ENCODE measurements at regions not wholly inside any gene's neighbourhood (a gene's known extent, or its start where the extent isn't known, plus 50 kb on each side); places are given as distances from the start of the nearest gene placed in this dataset.
"Not testable (repeated sequence)": the region's sequence is repeated elsewhere in the genome, so short reads cannot be mapped to it uniquely, and the experiment has no call there.

DNA sequence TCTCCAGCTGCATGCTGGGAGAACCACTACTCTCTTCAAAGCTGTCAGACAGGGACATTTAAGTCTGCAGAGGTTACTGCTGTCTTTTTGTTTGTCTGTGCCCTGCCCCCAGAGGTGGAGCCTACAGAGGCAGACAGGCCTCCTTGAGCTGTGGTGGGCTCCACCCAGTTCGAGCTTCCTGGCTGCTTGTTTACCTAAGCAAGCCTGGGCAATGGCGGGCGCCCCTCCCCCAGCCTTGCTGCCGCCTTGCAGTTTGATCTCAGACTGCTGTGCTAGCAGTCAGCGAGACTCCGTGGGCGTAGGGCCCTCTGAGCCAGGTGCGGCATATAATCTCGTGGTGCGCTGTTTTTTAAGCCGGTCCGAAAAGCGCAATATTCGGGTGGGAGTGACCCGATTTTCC, 215.0 kb downstream of the STIM2 start:
- not testable (repeated sequence) for ATAC-seq; H3K27me3 Mint-ChIP-seq (ENCODE audit: insufficient read depth, low read depth, poor library complexity); H3K9me2 ChIP-seq (ENCODE audit: insufficient read depth); H3F3A ChIP-seq (replicated peaks; ENCODE audit: low read depth); H4K20me1 ChIP-seq (replicated peaks; ENCODE audit: insufficient read depth); H3K36me3 Mint-ChIP-seq (ENCODE audit: low read depth); H3K36me3 ChIP-seq (ENCODE audit: insufficient read depth); H3K27ac ChIP-seq (ENCODE audit: low read depth); H3K4me3 ChIP-seq; H3K27me3 ChIP-seq (ENCODE audit: insufficient read depth); H3K79me2 ChIP-seq (replicated peaks; ENCODE audit: insufficient read depth); H3K9me3 Mint-ChIP-seq
- DNase-seq (ENCODE audit: low spot score) = peak; percentile 51
- H3K4me2 ChIP-seq = peak overlapping the region; percentile 67; the same call in 1 of the 2 replicates
- H3K4me1 ChIP-seq (ENCODE audit: insufficient read depth) = peaks cover 11% of the 10 kb centered on the region
- peaks cover 13% of the 10 kb centered on the region for H3K4me1 Mint-ChIP-seq
- peak overlapping the region; percentile 60; the same call in 1 of the 2 replicates for H2AFZ ChIP-seq
- H3K4me3 Mint-ChIP-seq = peak overlapping the region; percentile 34; the same call in 1 of the 3 replicates
- peak overlapping the region; percentile 89 for H3K27ac Mint-ChIP-seq

DNA sequence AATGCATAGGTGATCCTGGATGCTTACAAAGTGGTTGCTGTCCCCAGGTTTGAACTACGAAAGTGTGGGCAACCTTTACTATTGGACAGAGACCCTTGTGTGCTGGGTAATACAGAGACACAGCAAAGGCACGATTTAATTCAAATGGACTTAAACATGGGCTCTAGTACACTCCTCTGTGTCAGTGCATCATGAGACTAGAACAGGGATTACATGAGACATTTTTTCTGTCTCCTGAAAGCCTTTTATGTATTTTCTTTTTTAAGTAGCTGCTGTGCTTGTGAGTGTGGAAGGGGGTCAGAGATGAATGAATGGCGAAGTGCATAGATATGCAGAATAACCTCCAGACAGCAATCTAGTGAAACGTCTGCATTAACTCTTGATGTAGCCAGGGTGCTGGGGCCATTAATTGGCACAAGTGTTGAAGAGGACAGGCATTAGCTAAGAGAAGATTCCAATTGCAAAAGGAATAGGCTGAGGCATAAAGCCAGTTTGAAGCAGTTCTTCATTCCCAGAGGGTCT, 218.4 kb downstream of the STIM2 start:
- no peaks in the 10 kb centered on the region for H3K36me3 ChIP-seq (ENCODE audit: insufficient read depth)
- H3K9me3 Mint-ChIP-seq = peaks cover 5% of the 10 kb centered on the region; the same call in 1 of the 3 replicates
- no peak overlapping the region for H3K4me3 Mint-ChIP-seq
- peaks cover 11% of the 10 kb centered on the region for H3K27me3 Mint-ChIP-seq (ENCODE audit: insufficient read depth, low read depth, poor library complexity)
- H3K4me1 ChIP-seq (ENCODE audit: insufficient read depth) = peaks cover 26% of the 10 kb centered on the region
- peaks cover 5% of the 10 kb centered on the region; the same call in 2 of the 3 replicates for H3K36me3 Mint-ChIP-seq (ENCODE audit: low read depth)
- no peaks in the 10 kb centered on the region for H3K9me2 ChIP-seq (ENCODE audit: insufficient read depth)
- H3K79me2 ChIP-seq (replicated peaks; ENCODE audit: insufficient read depth) = no peaks in the 10 kb centered on the region
- H3K4me3 ChIP-seq = no peak overlapping the region
- DNase-seq (ENCODE audit: low spot score) (no peak), ATAC-seq (no peak)
- no peak overlapping the region for H3K27ac Mint-ChIP-seq
- H3K27me3 ChIP-seq (ENCODE audit: insufficient read depth) = peaks cover 9% of the 10 kb centered on the region; the same call in 1 of the 2 replicates
- no peak overlapping the region for H3K4me2 ChIP-seq
- H4K20me1 ChIP-seq (replicated peaks; ENCODE audit: insufficient read depth) = no peaks in the 10 kb centered on the region
- no peaks in the 10 kb centered on the region for H3F3A ChIP-seq (replicated peaks; ENCODE audit: low read depth)
- H2AFZ ChIP-seq = no peak overlapping the region
- H3K4me1 Mint-ChIP-seq = peaks cover 25% of the 10 kb centered on the region
- H3K27ac ChIP-seq (ENCODE audit: low read depth) = no peak overlapping the region
- no peak for TF ChIP-seq REST (IDR thresholded peaks at IDR 0.05; ENCODE audit: unreplicated experiment)
- no peak for TF ChIP-seq EZH2 (IDR thresholded peaks at IDR 0.05; ENCODE audit: low read depth, unreplicated experiment)
- no peak for TF ChIP-seq JUNB (IDR thresholded peaks at IDR 0.05; ENCODE audit: unreplicated experiment)
- no peak for TF ChIP-seq POLR2AphosphoS5 (IDR thresholded peaks at IDR 0.05; ENCODE audit: low read depth)
- TF ChIP-seq, protein P1, sequence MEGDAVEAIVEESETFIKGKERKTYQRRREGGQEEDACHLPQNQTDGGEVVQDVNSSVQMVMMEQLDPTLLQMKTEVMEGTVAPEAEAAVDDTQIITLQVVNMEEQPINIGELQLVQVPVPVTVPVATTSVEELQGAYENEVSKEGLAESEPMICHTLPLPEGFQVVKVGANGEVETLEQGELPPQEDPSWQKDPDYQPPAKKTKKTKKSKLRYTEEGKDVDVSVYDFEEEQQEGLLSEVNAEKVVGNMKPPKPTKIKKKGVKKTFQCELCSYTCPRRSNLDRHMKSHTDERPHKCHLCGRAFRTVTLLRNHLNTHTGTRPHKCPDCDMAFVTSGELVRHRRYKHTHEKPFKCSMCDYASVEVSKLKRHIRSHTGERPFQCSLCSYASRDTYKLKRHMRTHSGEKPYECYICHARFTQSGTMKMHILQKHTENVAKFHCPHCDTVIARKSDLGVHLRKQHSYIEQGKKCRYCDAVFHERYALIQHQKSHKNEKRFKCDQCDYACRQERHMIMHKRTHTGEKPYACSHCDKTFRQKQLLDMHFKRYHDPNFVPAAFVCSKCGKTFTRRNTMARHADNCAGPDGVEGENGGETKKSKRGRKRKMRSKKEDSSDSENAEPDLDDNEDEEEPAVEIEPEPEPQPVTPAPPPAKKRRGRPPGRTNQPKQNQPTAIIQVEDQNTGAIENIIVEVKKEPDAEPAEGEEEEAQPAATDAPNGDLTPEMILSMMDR (conservative IDR thresholded peaks at IDR 0.05; ENCODE audit: low read depth in 2 of 2) = no peak
- TF ChIP-seq ZNF331 (CRISPR knock-in tag; IDR thresholded peaks at IDR 0.05; ENCODE audit: low read depth) = no peak
- no peak for TF ChIP-seq CREB1 (CRISPR knock-in tag; IDR thresholded peaks at IDR 0.05; ENCODE audit: low read depth)
- TF ChIP-seq NANOG (IDR thresholded peaks at IDR 0.05; ENCODE audit: borderline replicate concordance) = no peak
- TF ChIP-seq, protein P2, sequence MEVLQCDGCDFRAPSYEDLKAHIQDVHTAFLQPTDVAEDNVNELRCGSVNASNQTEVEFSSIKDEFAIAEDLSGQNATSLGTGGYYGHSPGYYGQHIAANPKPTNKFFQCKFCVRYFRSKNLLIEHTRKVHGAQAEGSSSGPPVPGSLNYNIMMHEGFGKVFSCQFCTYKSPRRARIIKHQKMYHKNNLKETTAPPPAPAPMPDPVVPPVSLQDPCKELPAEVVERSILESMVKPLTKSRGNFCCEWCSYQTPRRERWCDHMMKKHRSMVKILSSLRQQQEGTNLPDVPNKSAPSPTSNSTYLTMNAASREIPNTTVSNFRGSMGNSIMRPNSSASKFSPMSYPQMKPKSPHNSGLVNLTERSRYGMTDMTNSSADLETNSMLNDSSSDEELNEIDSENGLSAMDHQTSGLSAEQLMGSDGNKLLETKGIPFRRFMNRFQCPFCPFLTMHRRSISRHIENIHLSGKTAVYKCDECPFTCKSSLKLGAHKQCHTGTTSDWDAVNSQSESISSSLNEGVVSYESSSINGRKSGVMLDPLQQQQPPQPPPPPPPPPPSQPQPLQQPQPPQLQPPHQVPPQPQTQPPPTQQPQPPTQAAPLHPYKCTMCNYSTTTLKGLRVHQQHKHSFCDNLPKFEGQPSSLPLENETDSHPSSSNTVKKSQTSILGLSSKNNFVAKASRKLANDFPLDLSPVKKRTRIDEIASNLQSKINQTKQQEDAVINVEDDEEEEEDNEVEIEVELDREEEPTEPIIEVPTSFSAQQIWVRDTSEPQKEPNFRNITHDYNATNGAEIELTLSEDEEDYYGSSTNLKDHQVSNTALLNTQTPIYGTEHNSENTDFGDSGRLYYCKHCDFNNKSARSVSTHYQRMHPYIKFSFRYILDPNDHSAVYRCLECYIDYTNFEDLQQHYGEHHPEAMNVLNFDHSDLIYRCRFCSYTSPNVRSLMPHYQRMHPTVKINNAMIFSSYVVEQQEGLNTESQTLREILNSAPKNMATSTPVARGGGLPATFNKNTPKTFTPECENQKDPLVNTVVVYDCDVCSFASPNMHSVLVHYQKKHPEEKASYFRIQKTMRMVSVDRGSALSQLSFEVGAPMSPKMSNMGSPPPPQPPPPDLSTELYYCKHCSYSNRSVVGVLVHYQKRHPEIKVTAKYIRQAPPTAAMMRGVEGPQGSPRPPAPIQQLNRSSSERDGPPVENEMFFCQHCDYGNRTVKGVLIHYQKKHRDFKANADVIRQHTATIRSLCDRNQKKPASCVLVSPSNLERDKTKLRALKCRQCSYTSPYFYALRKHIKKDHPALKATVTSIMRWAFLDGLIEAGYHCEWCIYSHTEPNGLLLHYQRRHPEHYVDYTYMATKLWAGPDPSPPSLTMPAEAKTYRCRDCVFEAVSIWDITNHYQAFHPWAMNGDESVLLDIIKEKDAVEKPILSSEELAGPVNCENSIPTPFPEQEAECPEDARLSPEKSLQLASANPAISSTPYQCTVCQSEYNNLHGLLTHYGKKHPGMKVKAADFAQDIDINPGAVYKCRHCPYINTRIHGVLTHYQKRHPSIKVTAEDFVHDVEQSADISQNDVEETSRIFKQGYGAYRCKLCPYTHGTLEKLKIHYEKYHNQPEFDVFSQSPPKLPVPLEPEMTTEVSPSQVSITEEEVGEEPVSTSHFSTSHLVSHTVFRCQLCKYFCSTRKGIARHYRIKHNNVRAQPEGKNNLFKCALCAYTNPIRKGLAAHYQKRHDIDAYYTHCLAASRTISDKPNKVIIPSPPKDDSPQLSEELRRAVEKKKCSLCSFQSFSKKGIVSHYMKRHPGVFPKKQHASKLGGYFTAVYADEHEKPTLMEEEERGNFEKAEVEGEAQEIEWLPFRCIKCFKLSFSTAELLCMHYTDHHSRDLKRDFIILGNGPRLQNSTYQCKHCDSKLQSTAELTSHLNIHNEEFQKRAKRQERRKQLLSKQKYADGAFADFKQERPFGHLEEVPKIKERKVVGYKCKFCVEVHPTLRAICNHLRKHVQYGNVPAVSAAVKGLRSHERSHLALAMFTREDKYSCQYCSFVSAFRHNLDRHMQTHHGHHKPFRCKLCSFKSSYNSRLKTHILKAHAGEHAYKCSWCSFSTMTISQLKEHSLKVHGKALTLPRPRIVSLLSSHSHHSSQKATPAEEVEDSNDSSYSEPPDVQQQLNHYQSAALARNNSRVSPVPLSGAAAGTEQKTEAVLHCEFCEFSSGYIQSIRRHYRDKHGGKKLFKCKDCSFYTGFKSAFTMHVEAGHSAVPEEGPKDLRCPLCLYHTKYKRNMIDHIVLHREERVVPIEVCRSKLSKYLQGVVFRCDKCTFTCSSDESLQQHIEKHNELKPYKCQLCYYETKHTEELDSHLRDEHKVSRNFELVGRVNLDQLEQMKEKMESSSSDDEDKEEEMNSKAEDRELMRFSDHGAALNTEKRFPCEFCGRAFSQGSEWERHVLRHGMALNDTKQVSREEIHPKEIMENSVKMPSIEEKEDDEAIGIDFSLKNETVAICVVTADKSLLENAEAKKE (CRISPR knock-in tag; IDR thresholded peaks at IDR 0.05) = no peak
- TF ChIP-seq EZH2phosphoT487 (IDR thresholded peaks at IDR 0.05; ENCODE audit: unreplicated experiment) = no peak
